Calu3 (cell line): ENCODE measurements at regions not wholly inside any gene's neighbourhood (a gene's known extent, or its start where the extent isn't known, plus 50 kb on each side); places are given as distances from the start of the nearest gene placed in this dataset.

ENCODE experiments used
- BruUV-seq: library from RNA; stranded (reverse); fragments of 400-500 nt; replicated peaks from 2 replicates; lab custom pipeline; 2021; lab: Mats Ljungman, UMichigan
- CTCF ChIA-PET: fragments of 300-600 bp; sonication (Branson Sonifier 250); formaldehyde crosslinking; loops from one replicate; lab custom pipeline; 2022; ENCODE audit warnings: antibody characterized with exemption; lab: Charles Lee
- DNase-seq: peaks from one replicate; pipeline ENCODE4 v3.0.0; 2022
- H3K27ac Mint-ChIP-seq: one replicate; pipeline ENCODE4 v1.8.0; 2022; ENCODE audit warnings: mixed read lengths; ENCODE audit not compliant: unreplicated experiment
- H3K27me3 Mint-ChIP-seq: one replicate; pipeline ENCODE4 v1.8.0; 2022; ENCODE audit warnings: mixed read lengths; ENCODE audit not compliant: unreplicated experiment
- H3K36me3 Mint-ChIP-seq: one replicate; pipeline ENCODE4 v1.8.0; 2022; ENCODE audit warnings: mild to moderate bottlenecking, moderate library complexity, mixed read lengths; ENCODE audit not compliant: insufficient read depth, unreplicated experiment
- H3K4me1 Mint-ChIP-seq: one replicate; pipeline ENCODE4 v1.8.0; 2022; ENCODE audit warnings: mild to moderate bottlenecking, low read depth, mixed read lengths; ENCODE audit not compliant: unreplicated experiment
- H3K4me3 Mint-ChIP-seq: one replicate; pipeline ENCODE4 v1.8.0; 2022; ENCODE audit warnings: mild to moderate bottlenecking, low read depth, moderate library complexity, mixed read lengths; ENCODE audit not compliant: unreplicated experiment
- H3K9me3 Mint-ChIP-seq: one replicate; pipeline ENCODE4 v1.8.0; 2022; ENCODE audit warnings: low read depth, mixed read lengths; ENCODE audit not compliant: unreplicated experiment
- CTCF ChIP-seq: fragments of 200-600 bp; IDR thresholded peaks from one replicate; pipeline ENCODE4 v1.8.0; 2022; ENCODE audit warnings: antibody characterized with exemption; ENCODE audit not compliant: unreplicated experiment
- intact Hi-C: fragments of 100-400 bp; cut with micrococcal nuclease; formaldehyde crosslinking; loops from one replicate; pipeline ENCODE4 v1.10.0; 2022; ENCODE audit not compliant: unreplicated experiment

DNA sequence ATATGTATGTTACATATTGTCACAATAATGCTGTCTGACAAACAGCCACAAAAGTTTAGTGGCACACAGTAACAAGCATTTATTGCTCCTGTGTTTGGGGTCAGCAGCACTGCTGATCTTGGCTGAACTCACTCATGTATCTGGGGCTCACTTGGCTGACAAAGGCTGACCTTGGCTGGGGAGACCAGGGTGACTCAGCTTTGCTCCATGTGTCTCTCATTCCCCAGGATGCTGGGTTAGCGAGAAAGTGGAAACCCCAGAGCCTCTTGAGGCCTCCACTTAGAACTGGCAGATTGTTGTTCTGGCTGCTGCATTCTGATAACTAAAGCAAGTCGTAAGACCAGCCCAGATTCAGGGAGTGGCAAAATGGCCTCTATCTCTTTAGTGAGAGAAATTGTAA lies 217.3 kb upstream of the HABP2 start:
- intact Hi-C loops = no loop called here
- H3K27ac Mint-ChIP-seq = no peak overlapping the region
- no peaks in the 10 kb centered on the region for H3K36me3 Mint-ChIP-seq
- H3K4me1 Mint-ChIP-seq = no peaks in the 10 kb centered on the region
- no TSS peak for BruUV-seq
- H3K27me3 Mint-ChIP-seq = peaks cover 54% of the 10 kb centered on the region
- CTCF ChIA-PET = no interaction called here
- no peak overlapping the region for H3K4me3 Mint-ChIP-seq
- no peak for DNase-seq
- TF ChIP-seq CTCF = no peak
- peaks cover 4% of the 10 kb centered on the region for H3K9me3 Mint-ChIP-seq

- Mint-ChIP-seq H3K4me3 (no peak overlapping the region), H3K36me3 (no peaks in the 10 kb centered on the region), H3K4me1 (no peaks in the 10 kb centered on the region), H3K27ac (no peak overlapping the region), H3K27me3 (peaks cover 59% of the 10 kb centered on the region), H3K9me3 (peaks cover 4% of the 10 kb centered on the region)
- CTCF ChIA-PET = no interaction called here
- intact Hi-C loops = no loop called here
- BruUV-seq = no TSS peak
- no peak for DNase-seq
- TF ChIP-seq CTCF = no peak
These were observed 216.2 kb upstream of the HABP2 start for GRCh38 chr10:113336549-113337130.

DNA sequence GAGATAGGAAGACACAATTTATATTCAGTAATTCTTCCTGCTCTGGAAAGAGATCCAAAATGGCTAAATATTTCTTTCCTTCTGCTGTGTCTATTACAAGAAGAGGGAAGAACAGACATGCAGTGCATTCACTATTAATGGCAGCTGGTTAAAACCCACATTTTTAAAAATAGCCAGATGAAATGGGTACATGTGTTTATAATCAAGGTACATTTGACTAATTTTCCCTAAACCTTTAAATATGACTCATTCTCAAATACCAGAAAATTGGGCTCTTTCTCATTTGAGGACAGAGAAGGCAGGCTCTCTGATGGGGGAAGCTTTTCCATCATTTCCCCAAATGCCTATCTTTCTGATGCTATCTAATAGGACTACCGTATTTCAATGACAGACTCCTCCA lies 215.7 kb upstream of the HABP2 start:
- CTCF ChIA-PET = no interaction called here
- H3K4me3 Mint-ChIP-seq = no peak overlapping the region
- no peaks in the 10 kb centered on the region for H3K4me1 Mint-ChIP-seq
- intact Hi-C loops = no loop called here
- no peak overlapping the region for H3K27ac Mint-ChIP-seq
- no peak for DNase-seq
- BruUV-seq = no TSS peak
- H3K36me3 Mint-ChIP-seq = no peaks in the 10 kb centered on the region
- TF ChIP-seq CTCF = no peak
- peaks cover 64% of the 10 kb centered on the region for H3K27me3 Mint-ChIP-seq
- peaks cover 4% of the 10 kb centered on the region for H3K9me3 Mint-ChIP-seq

- no TSS peak for BruUV-seq
- CTCF ChIA-PET = no interaction called here
- no peaks in the 10 kb centered on the region for H3K36me3 Mint-ChIP-seq
- H3K4me1 Mint-ChIP-seq = no peaks in the 10 kb centered on the region
- peaks cover 66% of the 10 kb centered on the region for H3K27me3 Mint-ChIP-seq
- H3K9me3 Mint-ChIP-seq = peaks cover 4% of the 10 kb centered on the region
- TF ChIP-seq CTCF = no peak
- intact Hi-C loops = no loop called here
- no peak overlapping the region for H3K27ac Mint-ChIP-seq
- no peak for DNase-seq
- no peak overlapping the region for H3K4me3 Mint-ChIP-seq
These were observed 213.7 kb upstream of the HABP2 start for GRCh38 chr10:113339121-113339520.
